NB4 (cell line): ENCODE measurements at regions not wholly inside any gene's neighbourhood (a gene's known extent, or its start where the extent isn't known, plus 50 kb on each side); places are given as distances from the start of the nearest gene placed in this dataset.

ENCODE experiments used
- DNase-seq: peaks from one replicate; pipeline ENCODE4 v3.0.0; 2010; ENCODE audit warnings: low read depth
- H3K4me3 ChIP-seq: one replicate; pipeline ENCODE4 v1.5.1; 2011; ENCODE audit warnings: mild to moderate bottlenecking, low read depth, low read length, moderate library complexity
- CTCF ChIP-seq: IDR thresholded peaks from one replicate; pipeline ENCODE4 v1.5.1; 2012; ENCODE audit warnings: low read depth, low read length
- MYC ChIP-seq: IDR thresholded peaks from 2 replicates; pipeline ENCODE4 v1.6.1; 2011; ENCODE audit warnings: low read depth, low read length
- POLR2A ChIP-seq: IDR thresholded peaks from 2 replicates; pipeline ENCODE4 v1.6.1; 2011; ENCODE audit warnings: mild to moderate bottlenecking; ENCODE audit not compliant: insufficient read length; ENCODE audit errors: extremely low read depth
- TF ChIP-seq, protein P1 (sequence below): IDR thresholded peaks from 2 replicates; pipeline ENCODE4 v1.6.1; 2011; ENCODE audit warnings: low read depth, low read length

- no peak for DNase-seq
- TF ChIP-seq, protein P1, sequence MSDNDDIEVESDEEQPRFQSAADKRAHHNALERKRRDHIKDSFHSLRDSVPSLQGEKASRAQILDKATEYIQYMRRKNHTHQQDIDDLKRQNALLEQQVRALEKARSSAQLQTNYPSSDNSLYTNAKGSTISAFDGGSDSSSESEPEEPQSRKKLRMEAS = no peak
- TF ChIP-seq POLR2A (no peak), MYC (no peak), CTCF (no peak)
These were observed 1215.2 kb upstream of the TMEFF2 start for GRCh38 chr2:193409951-193410350.

GRCh38 chr2:193382583-193382982, 1187.8 kb upstream of the TMEFF2 start:
- no peak for TF ChIP-seq CTCF
- no peak for TF ChIP-seq POLR2A
- TF ChIP-seq, protein P1 = no peak
- TF ChIP-seq MYC = no peak
- H3K4me3 ChIP-seq = no peak overlapping the region
- DNase-seq = no peak

More at GRCh38 chr2:193409951-193410350, 1215.2 kb upstream of the TMEFF2 start:
- H3K4me3 ChIP-seq = no peak overlapping the region

DNA sequence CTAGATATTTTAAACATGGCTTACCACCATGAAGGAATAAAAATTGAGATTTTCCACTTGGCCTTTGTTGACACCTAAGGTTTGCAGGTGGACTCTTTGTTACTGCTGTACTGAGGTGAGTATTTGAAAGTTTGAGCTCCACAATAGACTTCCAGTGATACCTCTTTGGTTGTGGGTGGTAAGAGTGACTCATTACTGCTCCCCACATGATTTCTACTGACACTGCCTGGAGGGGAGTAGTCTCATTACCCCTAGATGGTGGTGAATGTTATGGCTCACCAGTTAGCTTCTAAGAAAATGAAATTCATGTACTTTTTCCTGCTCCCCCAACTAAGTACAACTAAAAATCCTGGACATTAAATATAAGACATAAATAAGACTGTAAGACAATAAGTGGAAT, 1183.1 kb upstream of the TMEFF2 start:
- no peak for DNase-seq
- no peak overlapping the region for H3K4me3 ChIP-seq
- TF ChIP-seq CTCF = no peak
- TF ChIP-seq, protein P1 = no peak

DNA sequence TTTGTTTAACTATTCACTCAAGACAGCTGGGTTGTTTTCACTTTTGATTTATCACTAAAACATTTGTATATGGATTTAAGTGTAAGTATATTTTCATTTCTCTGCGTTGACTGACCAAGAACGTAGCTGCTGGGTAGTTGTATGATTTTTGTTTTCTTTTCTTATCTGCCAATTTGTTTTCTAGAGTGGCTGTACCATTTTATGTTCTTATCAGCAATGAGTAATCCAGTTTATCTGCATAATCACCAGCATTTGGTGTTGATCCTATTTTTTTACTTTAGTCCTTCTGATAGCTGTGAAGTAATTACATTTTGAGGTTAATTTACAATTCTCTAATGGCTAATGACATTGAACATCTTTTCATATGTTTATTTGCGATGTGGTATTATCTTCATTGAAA, 1178.4 kb upstream of the TMEFF2 start:
- H3K4me3 ChIP-seq = no peak overlapping the region
- TF ChIP-seq POLR2A = no peak
- no peak for TF ChIP-seq CTCF
- TF ChIP-seq, protein P1 = no peak
- TF ChIP-seq MYC = no peak
- no peak for DNase-seq

GRCh38 chr2:193371200-193371599, 1176.5 kb upstream of the TMEFF2 start:
- TF ChIP-seq MYC = no peak
- no peak for TF ChIP-seq CTCF
- no peak for TF ChIP-seq POLR2A
- TF ChIP-seq, protein P1 = no peak
- no peak overlapping the region for H3K4me3 ChIP-seq
- DNase-seq = no peak

- H3K4me3 ChIP-seq = no peak overlapping the region
- TF ChIP-seq, protein P1 = no peak
- TF ChIP-seq CTCF = no peak
- no peak for TF ChIP-seq MYC
- TF ChIP-seq POLR2A = no peak
- no peak for DNase-seq
These were observed 1173.9 kb upstream of the TMEFF2 start for GRCh38 chr2:193368615-193369014.
